Vagina (tissue), 2 donors: ENCODE measurements at regions not wholly inside any gene's neighbourhood (a gene's known extent, or its start where the extent isn't known, plus 50 kb on each side); places are given as distances from the start of the nearest gene placed in this dataset.
"Not testable (repeated sequence)": the region's sequence is repeated elsewhere in the genome, so short reads cannot be mapped to it uniquely, and the experiment has no call there.

ENCODE experiments used
- POLR2A ChIP-seq, 2 donors: fragments of 450-650 bp; IDR thresholded peaks; one replicate each; pipeline ENCODE4 v1.6.1; 2017; ENCODE audit warnings: antibody characterized with exemption in 2 of 2, mild to moderate bottlenecking in 2 of 2, moderate library complexity in 2 of 2
- POLR2AphosphoS5 ChIP-seq, 2 donors: sonication (generic); formaldehyde crosslinking; IDR thresholded peaks; one replicate each; pipeline ENCODE4 v1.9.0; 2017; ENCODE audit warnings: antibody characterized with exemption in 2 of 2, mild to moderate bottlenecking in 2 of 2, low read depth in 1 of 2; ENCODE audit not compliant: insufficient read depth in 1 of 2

DNA sequence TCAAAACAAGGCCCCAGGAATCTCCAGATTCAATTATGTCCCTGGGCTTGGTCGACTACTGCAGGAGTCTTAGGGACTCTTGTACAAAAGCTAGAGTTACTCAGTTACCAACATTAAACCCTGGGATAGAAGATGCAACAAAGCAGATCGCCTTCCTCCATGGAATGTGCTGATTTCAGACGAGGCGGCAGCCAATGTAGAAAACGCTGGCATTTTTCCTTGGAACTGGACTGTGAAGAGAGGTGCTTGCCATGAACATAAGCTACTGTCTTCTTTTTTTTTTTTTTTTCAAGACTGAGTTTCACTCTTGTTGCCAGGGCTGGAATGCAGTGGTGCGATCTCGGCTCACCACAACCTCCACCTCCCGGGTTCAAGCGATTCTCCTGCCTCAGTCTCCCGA is 76.9 kb upstream of the ENPEP start:
- TF ChIP-seq POLR2AphosphoS5 (IDR thresholded peaks at IDR 0.05; ENCODE audit: insufficient read depth in 1 of 2, low read depth in 1 of 2); POLR2A (IDR thresholded peaks at IDR 0.05): not testable (repeated sequence)
